SK-N-MC (cell line): ENCODE measurements at regions not wholly inside any gene's neighbourhood (a gene's known extent, or its start where the extent isn't known, plus 50 kb on each side); places are given as distances from the start of the nearest gene placed in this dataset.

Source experiments
- EZH2 ChIP-seq: fragments of 200-600 bp; sonication (generic); IDR thresholded peaks from one replicate; pipeline ENCODE4 v1.6.1; 2017; ENCODE audit warnings: antibody characterized with exemption
- POLR2AphosphoS5 ChIP-seq: IDR thresholded peaks from 2 replicates; pipeline ENCODE4 v1.6.1; 2012; ENCODE audit warnings: mild to moderate bottlenecking, low read depth, low read length, borderline replicate concordance

DNA sequence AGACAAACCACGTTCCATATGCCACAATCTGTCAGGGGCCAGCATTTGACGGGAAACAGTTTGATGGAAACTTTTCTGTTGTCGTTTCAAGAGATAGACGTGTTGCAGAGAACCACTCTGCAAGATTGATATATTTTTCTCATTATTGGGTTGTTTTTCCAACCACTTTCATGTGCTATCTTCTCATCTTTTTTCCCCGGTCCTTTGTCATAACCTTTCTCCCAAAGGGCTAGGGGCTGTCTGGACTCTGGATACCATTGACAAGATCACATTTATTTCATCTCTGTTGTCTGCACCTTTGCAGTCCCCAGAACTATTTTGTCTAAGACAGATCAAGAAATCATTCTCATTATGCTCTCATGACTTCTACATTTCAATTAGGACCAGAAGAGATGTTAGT lies 57.6 kb upstream of the SLC25A26 start:
- no peak for TF ChIP-seq POLR2AphosphoS5
- no peak for TF ChIP-seq EZH2
